Panc1 (cell line): ENCODE measurements at regions not wholly inside any gene's neighbourhood (a gene's known extent, or its start where the extent isn't known, plus 50 kb on each side); places are given as distances from the start of the nearest gene placed in this dataset.

Experiments
- ATAC-seq: fragments of 200-7000 bp; cut with Tn5 transposase; 2 replicates; pipeline ENCODE4 v1.9.1; 2020; ENCODE audit warnings: mild to moderate bottlenecking, moderate library complexity
- BruUV-seq: library from RNA; stranded (reverse); fragments of 400-500 nt; replicated peaks from 2 replicates; lab custom pipeline; 2021; lab: Mats Ljungman, UMichigan
- CTCF ChIA-PET: fragments of 300-600 bp; sonication (Branson Sonifier 250); formaldehyde crosslinking; loops from one replicate; lab custom pipeline; 2022; ENCODE audit warnings: antibody characterized with exemption; lab: Charles Lee
- POLR2A ChIA-PET: fragments of 300-600 bp; sonication (Branson Sonifier 250); formaldehyde crosslinking; loops from one replicate; lab custom pipeline; 2022; ENCODE audit warnings: antibody characterized with exemption; lab: Charles Lee
- DNase-seq: peaks from one replicate; pipeline ENCODE4 v3.0.0-alpha.2; 2010; ENCODE audit warnings: low read depth, low spot score
- H3K27ac ChIP-seq: 2 replicates; pipeline ENCODE4 v1.5.1; 2011; ENCODE audit warnings: mild to moderate bottlenecking, low read length, inconsistent platforms
- H3K27me3 ChIP-seq: fragments of 200-500 bp; sonication (Bioruptor generic); 2 replicates; pipeline ENCODE4 v1.6.0; 2014; ENCODE audit warnings: low read length, inconsistent platforms; ENCODE audit not compliant: control insufficient read depth, insufficient read depth
- H3K36me3 ChIP-seq: fragments of 200-500 bp; sonication (Bioruptor generic); 2 replicates; pipeline ENCODE4 v1.5.1; 2014; ENCODE audit warnings: inconsistent platforms, mild to moderate bottlenecking, low read length, moderate library complexity; ENCODE audit not compliant: control insufficient read depth, insufficient read depth
- H3K4me1 ChIP-seq: 2 replicates; pipeline ENCODE4 v1.5.1; 2011; ENCODE audit warnings: inconsistent platforms, mild to moderate bottlenecking, low read length, moderate library complexity; ENCODE audit not compliant: control insufficient read depth, insufficient read depth
- H3K4me3 ChIP-seq, 2 experiments: 2 replicates each; pipeline ENCODE4 v1.5.1; 2011 to 2012; ENCODE audit warnings: low read depth in 2 of 2, low read length in 2 of 2, mild to moderate bottlenecking in 2 of 2, inconsistent platforms in 1 of 2, moderate library complexity in 1 of 2
- H3K9me3 ChIP-seq: fragments of 200-500 bp; sonication (Bioruptor generic); 2 replicates; pipeline ENCODE4 v1.5.1; 2014; ENCODE audit warnings: low read depth, mild to moderate bottlenecking, inconsistent platforms, low read length, moderate library complexity; ENCODE audit not compliant: control insufficient read depth, insufficient read depth
- CTCF ChIP-seq: fragments of 450-650 bp; IDR thresholded peaks from 2 replicates; pipeline ENCODE4 v1.5.1; 2017; ENCODE audit warnings: mild to moderate bottlenecking
- POLR2AphosphoS5 ChIP-seq: IDR thresholded peaks from 2 replicates; pipeline ENCODE4 v1.6.1; 2012; ENCODE audit warnings: mild to moderate bottlenecking, low read depth, low read length, moderate library complexity
- REST ChIP-seq, 2 experiments: IDR thresholded peaks; 2 replicates each; pipeline ENCODE4 v1.6.1; 2011 to 2012; ENCODE audit warnings: low read depth in 2 of 2, control low read depth in 1 of 2, low read length in 1 of 2, mild to moderate bottlenecking in 1 of 2, moderate library complexity in 1 of 2; ENCODE audit not compliant: insufficient read depth in 1 of 2
- SIN3A ChIP-seq: IDR thresholded peaks from 2 replicates; pipeline ENCODE4 v1.6.1; 2012; ENCODE audit warnings: low read depth, mild to moderate bottlenecking, low read length, moderate library complexity, borderline replicate concordance; ENCODE audit not compliant: insufficient read depth
- TCF7L2 ChIP-seq: IDR thresholded peaks from 2 replicates; pipeline ENCODE4 v1.6.1; 2011; ENCODE audit warnings: mild to moderate bottlenecking, low read depth, low read length, inconsistent platforms
- in situ Hi-C: cut with HindIII; loops from 2 replicates; pipeline ENCODE4 v1.10.0; 2016; ENCODE audit warnings: low sequenced_read_pairs, low pct_unique_long_range_greater_than_20kb
- intact Hi-C: fragments of 100-400 bp; cut with micrococcal nuclease; formaldehyde crosslinking; loops from one replicate; pipeline ENCODE4 v1.10.0; 2022; ENCODE audit not compliant: unreplicated experiment

GRCh38 chr2:214631406-214631805 is 178.1 kb downstream of the BARD1 start:
- Histone ChIP-seq H3K27ac (no peak overlapping the region), H3K4me1 (no peaks in the 10 kb centered on the region), H3K4me3 (no peak overlapping the region), H3K27me3 (no peaks in the 10 kb centered on the region), H3K36me3 (no peaks in the 10 kb centered on the region), H3K9me3 (no peaks in the 10 kb centered on the region)
- ChIA-PET CTCF (no interaction called here), POLR2A (no interaction called here)
- BruUV-seq = no TSS peak
- DNase-seq (no peak), ATAC-seq (no peak)
- in situ Hi-C loops = no loop called here
- intact Hi-C loops = no loop called here
- TF ChIP-seq SIN3A (no peak), TCF7L2 (no peak), CTCF (no peak), REST (IDR thresholded peaks at IDR 0.05; ENCODE audit: insufficient read depth in 1 of 2, low read depth in 2 of 2, low read length in 1 of 2) (no peak), POLR2AphosphoS5 (no peak)

GRCh38 chr2:214630402-214631045 is 179.0 kb downstream of the BARD1 start:
- no peaks in the 10 kb centered on the region for H3K4me1 ChIP-seq
- DNase-seq (no peak), ATAC-seq (no peak)
- no peak overlapping the region for H3K4me3 ChIP-seq
- H3K27me3 ChIP-seq = no peaks in the 10 kb centered on the region
- no peaks in the 10 kb centered on the region for H3K9me3 ChIP-seq
- no peaks in the 10 kb centered on the region for H3K36me3 ChIP-seq
- TF ChIP-seq TCF7L2 (no peak), CTCF (no peak), REST (IDR thresholded peaks at IDR 0.05; ENCODE audit: insufficient read depth in 1 of 2, low read depth in 2 of 2, low read length in 1 of 2) (no peak), SIN3A (no peak), POLR2AphosphoS5 (no peak)
- intact Hi-C loops (no loop called here), in situ Hi-C loops (no loop called here)
- ChIA-PET CTCF (no interaction called here), POLR2A (no interaction called here)
- no peak overlapping the region for H3K27ac ChIP-seq
- no TSS peak for BruUV-seq
